ENCODE measurements at regions not wholly inside any gene's neighbourhood (a gene's known extent, or its start where the extent isn't known, plus 50 kb on each side); places are given as distances from the start of the nearest gene placed in this dataset.

- FAIRE-seq, result peak; percentile 66
- no peak overlapping the region for H3K4me3 ChIP-seq (ENCODE audit: low read depth, low read length)
- TF ChIP-seq CTCF (IDR thresholded peaks at IDR 0.05; ENCODE audit: insufficient read depth, low read length, severe bottlenecking), result no peak
- no peak for DNase-seq (ENCODE audit: low read depth)
- H3K27me3 ChIP-seq (ENCODE audit: control insufficient read depth, insufficient read depth, low read length), result no peaks in the 10 kb centered on the region
- H3K36me3 ChIP-seq (ENCODE audit: control insufficient read depth, insufficient read depth, low read length), result no peaks in the 10 kb centered on the region
Observed at GRCh38 chr16:65961476-65962143, 404.9 kb upstream of the CDH5 start.

GRCh38 chr16:65959983-65960382 is 406.5 kb upstream of the CDH5 start:
- no peak for TF ChIP-seq CTCF (IDR thresholded peaks at IDR 0.05; ENCODE audit: insufficient read depth, low read length, severe bottlenecking)
- Histone ChIP-seq H3K27me3 (ENCODE audit: control insufficient read depth, insufficient read depth, low read length) (no peaks in the 10 kb centered on the region), H3K4me3 (ENCODE audit: low read depth, low read length) (no peak overlapping the region), H3K36me3 (ENCODE audit: control insufficient read depth, insufficient read depth, low read length) (no peaks in the 10 kb centered on the region)
- FAIRE-seq (no peak), DNase-seq (ENCODE audit: low read depth) (no peak)

GRCh38 chr16:65958086-65958485 is 408.4 kb upstream of the CDH5 start:
- Histone ChIP-seq H3K27me3 (ENCODE audit: control insufficient read depth, insufficient read depth, low read length) (no peaks in the 10 kb centered on the region), H3K36me3 (ENCODE audit: control insufficient read depth, insufficient read depth, low read length) (no peaks in the 10 kb centered on the region), H3K4me3 (ENCODE audit: low read depth, low read length) (no peak overlapping the region)
- FAIRE-seq (no peak), DNase-seq (ENCODE audit: low read depth) (no peak)
- TF ChIP-seq CTCF (IDR thresholded peaks at IDR 0.05; ENCODE audit: insufficient read depth, low read length, severe bottlenecking), result no peak

- FAIRE-seq (no peak), DNase-seq (ENCODE audit: low read depth) (no peak)
- no peaks in the 10 kb centered on the region for H3K27me3 ChIP-seq (ENCODE audit: control insufficient read depth, insufficient read depth, low read length)
- no peaks in the 10 kb centered on the region for H3K36me3 ChIP-seq (ENCODE audit: control insufficient read depth, insufficient read depth, low read length)
- H3K4me3 ChIP-seq (ENCODE audit: low read depth, low read length), result no peak overlapping the region
- no peak for TF ChIP-seq CTCF (IDR thresholded peaks at IDR 0.05; ENCODE audit: insufficient read depth, low read length, severe bottlenecking)
Observed at GRCh38 chr16:65956100-65956499, 410.4 kb upstream of the CDH5 start.

- no peak for FAIRE-seq
- Histone ChIP-seq H3K36me3 (ENCODE audit: control insufficient read depth, insufficient read depth, low read length) (no peaks in the 10 kb centered on the region), H3K27me3 (ENCODE audit: control insufficient read depth, insufficient read depth, low read length) (no peaks in the 10 kb centered on the region), H3K4me3 (ENCODE audit: low read depth, low read length) (no peak overlapping the region)
- TF ChIP-seq CTCF (IDR thresholded peaks at IDR 0.05; ENCODE audit: insufficient read depth, low read length, severe bottlenecking), result no peak
- DNase-seq (ENCODE audit: low read depth), result no peak
Observed at GRCh38 chr16:65954446-65954845, 412.0 kb upstream of the CDH5 start.

GRCh38 chr16:65950211-65950610 is 416.3 kb upstream of the CDH5 start:
- FAIRE-seq (no peak), DNase-seq (ENCODE audit: low read depth) (no peak)
- H3K36me3 ChIP-seq (ENCODE audit: control insufficient read depth, insufficient read depth, low read length), result no peaks in the 10 kb centered on the region
- no peak for TF ChIP-seq CTCF (IDR thresholded peaks at IDR 0.05; ENCODE audit: insufficient read depth, low read length, severe bottlenecking)
- no peak overlapping the region for H3K4me3 ChIP-seq (ENCODE audit: low read depth, low read length)
- no peaks in the 10 kb centered on the region for H3K27me3 ChIP-seq (ENCODE audit: control insufficient read depth, insufficient read depth, low read length)

Data from bronchial epithelial cell (primary cell).